ENCODE measurements at regions not wholly inside any gene's neighbourhood (a gene's known extent, or its start where the extent isn't known, plus 50 kb on each side); places are given as distances from the start of the nearest gene placed in this dataset.

GRCh38 chr18:68447286-68447685, 267.6 kb downstream of the TMX3 start:
- no peak for ATAC-seq (ENCODE audit: insufficient read depth, low FRiP score)
- no peaks in the 10 kb centered on the region for H3K27me3 ChIP-seq (ENCODE audit: control insufficient read depth in 3 of 3, insufficient read depth in 3 of 3, low read length in 2 of 3)
- H3K27ac ChIP-seq (ENCODE audit: low read depth in 1 of 2, low read length in 1 of 2) = no peak overlapping the region
- no peak for DNase-seq
- H3K36me3 ChIP-seq (ENCODE audit: control insufficient read depth in 4 of 4, insufficient read depth in 4 of 4, low read length in 4 of 4) = no peaks in the 10 kb centered on the region
- H3K4me3 ChIP-seq = no peak overlapping the region
- H3K9me3 ChIP-seq (ENCODE audit: control insufficient read depth in 4 of 4, insufficient read depth in 3 of 4, low read length in 3 of 4) = no peaks in the 10 kb centered on the region
- WGBS, 2 donors = 74 to 82% methylated on average over 1 of the region's 1 CpG
- no peak overlapping the region for H3K9ac ChIP-seq (ENCODE audit: insufficient read depth in 1 of 2, low read length in 2 of 2)
- TF ChIP-seq CTCF (IDR thresholded peaks at IDR 0.05; ENCODE audit: control extremely low read depth, extremely low read depth) = no peak
- H3K4me1 ChIP-seq (ENCODE audit: control insufficient read depth in 5 of 5, insufficient read depth in 5 of 5, low read length in 5 of 5) = no peaks in the 10 kb centered on the region

GRCh38 chr18:68445668-68446426, 269.1 kb downstream of the TMX3 start:
- H3K4me3 ChIP-seq = no peak overlapping the region
- 78 to 83% methylated on average over 6 of the region's 6 CpGs for WGBS, 2 donors
- ATAC-seq (ENCODE audit: insufficient read depth, low FRiP score) = no peak
- H3K36me3 ChIP-seq (ENCODE audit: control insufficient read depth in 4 of 4, insufficient read depth in 4 of 4, low read length in 4 of 4) = no peaks in the 10 kb centered on the region
- no peaks in the 10 kb centered on the region for H3K4me1 ChIP-seq (ENCODE audit: control insufficient read depth in 5 of 5, insufficient read depth in 5 of 5, low read length in 5 of 5)
- no peak for TF ChIP-seq CTCF (IDR thresholded peaks at IDR 0.05; ENCODE audit: control extremely low read depth, extremely low read depth)
- H3K27ac ChIP-seq (ENCODE audit: low read depth in 1 of 2, low read length in 1 of 2) = no peak overlapping the region
- H3K27me3 ChIP-seq (ENCODE audit: control insufficient read depth in 3 of 3, insufficient read depth in 3 of 3, low read length in 2 of 3) = no peaks in the 10 kb centered on the region
- no peaks in the 10 kb centered on the region for H3K9me3 ChIP-seq (ENCODE audit: control insufficient read depth in 4 of 4, insufficient read depth in 3 of 4, low read length in 3 of 4)
- H3K9ac ChIP-seq (ENCODE audit: insufficient read depth in 1 of 2, low read length in 2 of 2) = no peak overlapping the region
- no peak for DNase-seq

- H3K27me3 ChIP-seq (ENCODE audit: control insufficient read depth in 3 of 3, insufficient read depth in 3 of 3, low read length in 2 of 3) = no peaks in the 10 kb centered on the region
- no peak overlapping the region for H3K27ac ChIP-seq (ENCODE audit: low read depth in 1 of 2, low read length in 1 of 2)
- no peak overlapping the region for H3K9ac ChIP-seq (ENCODE audit: insufficient read depth in 1 of 2, low read length in 2 of 2)
- H3K9me3 ChIP-seq (ENCODE audit: control insufficient read depth in 4 of 4, insufficient read depth in 3 of 4, low read length in 3 of 4) = no peaks in the 10 kb centered on the region
- no peak overlapping the region for H3K4me3 ChIP-seq
- no peak for DNase-seq
- WGBS, 2 donors = 87 to 91% methylated on average over 4 of the region's 4 CpGs
- H3K36me3 ChIP-seq (ENCODE audit: control insufficient read depth in 4 of 4, insufficient read depth in 4 of 4, low read length in 4 of 4) = no peaks in the 10 kb centered on the region
- no peak for TF ChIP-seq CTCF (IDR thresholded peaks at IDR 0.05; ENCODE audit: control extremely low read depth, extremely low read depth)
- H3K4me1 ChIP-seq (ENCODE audit: control insufficient read depth in 5 of 5, insufficient read depth in 5 of 5, low read length in 5 of 5) = no peaks in the 10 kb centered on the region
- no peak for ATAC-seq (ENCODE audit: insufficient read depth, low FRiP score)
Measured at GRCh38 chr18:68445136-68445535, 269.8 kb downstream of the TMX3 start.

GRCh38 chr18:68441241-68441640, 273.7 kb downstream of the TMX3 start:
- H3K4me3 ChIP-seq = no peak overlapping the region
- no peak for DNase-seq
- WGBS, 2 donors = 71 to 81% methylated on average over 3 of the region's 3 CpGs
- H3K9me3 ChIP-seq (ENCODE audit: control insufficient read depth in 4 of 4, insufficient read depth in 3 of 4, low read length in 3 of 4) = peaks cover 0 to 3% (median 0%) of the 10 kb centered on the region in 4 donors
- no peaks in the 10 kb centered on the region for H3K36me3 ChIP-seq (ENCODE audit: control insufficient read depth in 4 of 4, insufficient read depth in 4 of 4, low read length in 4 of 4)
- H3K9ac ChIP-seq (ENCODE audit: insufficient read depth in 1 of 2, low read length in 2 of 2) = no peak overlapping the region
- peaks cover 0 to 4% (median 0%) of the 10 kb centered on the region in 5 donors for H3K4me1 ChIP-seq (ENCODE audit: control insufficient read depth in 5 of 5, insufficient read depth in 5 of 5, low read length in 5 of 5)
- ATAC-seq (ENCODE audit: insufficient read depth, low FRiP score) = no peak
- H3K27ac ChIP-seq (ENCODE audit: low read depth in 1 of 2, low read length in 1 of 2) = no peak overlapping the region
- H3K27me3 ChIP-seq (ENCODE audit: control insufficient read depth in 3 of 3, insufficient read depth in 3 of 3, low read length in 2 of 3) = no peaks in the 10 kb centered on the region
- no peak for TF ChIP-seq CTCF (IDR thresholded peaks at IDR 0.05; ENCODE audit: control extremely low read depth, extremely low read depth)

Measured in lung (tissue), 11 donors.